GM12873 (cell line): ENCODE measurements at regions not wholly inside any gene's neighbourhood (a gene's known extent, or its start where the extent isn't known, plus 50 kb on each side); places are given as distances from the start of the nearest gene placed in this dataset.

Experiments used
- TF ChIP-seq, protein P1 (sequence below): IDR thresholded peaks from 2 replicates; pipeline ENCODE4 v1.5.1; 2012; ENCODE audit warnings: low read depth, mild to moderate bottlenecking, moderate library complexity, low read length, control low read depth; ENCODE audit not compliant: insufficient read depth; ENCODE audit errors: missing control alignments

DNA sequence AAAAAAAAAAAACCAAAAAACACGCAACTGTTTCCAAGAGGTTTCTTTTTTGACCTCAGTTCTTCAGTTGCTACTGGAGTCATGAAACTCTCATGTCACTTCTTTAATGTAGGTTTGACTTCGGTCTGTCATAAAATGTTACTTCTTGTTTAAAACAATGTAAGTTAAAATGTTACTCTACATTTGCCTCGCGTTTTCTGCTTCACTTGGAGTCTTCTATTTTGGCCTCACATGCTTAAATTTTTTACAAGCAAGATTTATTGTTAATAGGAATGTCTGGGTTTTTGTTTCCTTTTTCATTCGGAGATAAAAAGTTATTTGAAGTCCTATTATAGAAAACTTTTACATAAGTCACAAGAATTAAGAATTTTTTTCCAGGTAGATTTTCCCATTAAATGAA lies 880.2 kb downstream of the LTN1 start:
- TF ChIP-seq, protein P1, sequence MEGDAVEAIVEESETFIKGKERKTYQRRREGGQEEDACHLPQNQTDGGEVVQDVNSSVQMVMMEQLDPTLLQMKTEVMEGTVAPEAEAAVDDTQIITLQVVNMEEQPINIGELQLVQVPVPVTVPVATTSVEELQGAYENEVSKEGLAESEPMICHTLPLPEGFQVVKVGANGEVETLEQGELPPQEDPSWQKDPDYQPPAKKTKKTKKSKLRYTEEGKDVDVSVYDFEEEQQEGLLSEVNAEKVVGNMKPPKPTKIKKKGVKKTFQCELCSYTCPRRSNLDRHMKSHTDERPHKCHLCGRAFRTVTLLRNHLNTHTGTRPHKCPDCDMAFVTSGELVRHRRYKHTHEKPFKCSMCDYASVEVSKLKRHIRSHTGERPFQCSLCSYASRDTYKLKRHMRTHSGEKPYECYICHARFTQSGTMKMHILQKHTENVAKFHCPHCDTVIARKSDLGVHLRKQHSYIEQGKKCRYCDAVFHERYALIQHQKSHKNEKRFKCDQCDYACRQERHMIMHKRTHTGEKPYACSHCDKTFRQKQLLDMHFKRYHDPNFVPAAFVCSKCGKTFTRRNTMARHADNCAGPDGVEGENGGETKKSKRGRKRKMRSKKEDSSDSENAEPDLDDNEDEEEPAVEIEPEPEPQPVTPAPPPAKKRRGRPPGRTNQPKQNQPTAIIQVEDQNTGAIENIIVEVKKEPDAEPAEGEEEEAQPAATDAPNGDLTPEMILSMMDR: no peak

DNA sequence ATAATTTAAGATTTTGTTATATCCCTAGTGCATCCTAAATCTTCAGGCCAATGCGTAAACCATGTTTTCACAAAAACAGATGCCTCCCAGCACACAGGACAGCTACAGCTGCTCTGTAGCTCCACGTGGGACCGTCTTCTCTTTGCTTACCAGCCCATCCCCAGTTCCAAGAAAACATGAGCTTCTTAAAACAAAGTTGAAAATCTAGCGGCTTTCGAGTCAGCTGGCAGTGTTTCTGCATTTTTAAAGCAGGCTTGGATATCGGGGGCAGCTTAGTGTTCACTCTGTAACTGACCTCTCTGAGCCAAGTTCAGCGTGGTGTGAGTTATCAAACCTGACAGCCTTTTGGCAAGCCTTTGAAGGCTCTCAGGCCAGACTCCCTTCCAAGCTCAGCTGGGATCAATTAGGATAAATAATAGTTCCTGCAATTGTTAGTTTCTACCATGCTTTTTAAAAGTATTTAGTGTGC lies 881.5 kb downstream of the LTN1 start:
- TF ChIP-seq, protein P1: no peak

DNA sequence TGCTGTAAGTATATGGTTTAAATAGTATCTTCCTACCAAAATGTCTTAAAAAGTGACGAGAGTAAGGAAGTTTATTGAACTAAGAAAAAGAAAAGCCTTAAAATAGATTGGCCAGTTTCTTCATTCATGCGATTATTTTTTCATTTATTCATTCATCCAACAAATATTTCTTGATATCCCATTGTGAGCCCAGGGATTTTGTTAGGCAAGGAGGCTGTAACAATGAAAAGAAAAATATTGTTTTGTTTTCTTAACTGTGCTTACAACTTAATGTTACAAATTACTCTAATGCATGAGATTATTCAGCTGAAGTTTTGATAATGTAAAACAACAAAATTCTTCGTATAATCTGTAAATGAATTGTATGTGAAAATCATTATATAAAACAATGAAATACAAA lies 882.0 kb downstream of the LTN1 start:
- TF ChIP-seq, protein P1: no peak

DNA sequence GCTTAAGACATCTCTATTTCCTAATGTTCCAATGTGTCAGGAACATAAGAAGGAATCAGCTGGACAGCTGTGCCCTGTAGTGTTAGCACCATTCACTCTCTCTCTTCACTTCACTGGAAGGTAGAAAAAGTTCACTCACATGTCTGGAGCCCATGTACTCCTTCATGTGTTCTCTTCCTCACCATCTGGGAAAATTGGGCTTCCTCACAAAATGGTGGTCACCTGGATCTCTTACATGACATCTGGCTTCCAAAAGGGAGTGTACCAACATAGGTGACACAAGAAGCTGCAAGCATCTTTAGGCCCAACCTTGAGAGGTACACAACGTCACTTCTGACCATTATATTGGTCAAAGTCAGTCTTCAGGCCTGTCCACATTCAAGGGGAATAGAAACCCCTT lies 882.6 kb downstream of the LTN1 start:
- TF ChIP-seq, protein P1: no peak

DNA sequence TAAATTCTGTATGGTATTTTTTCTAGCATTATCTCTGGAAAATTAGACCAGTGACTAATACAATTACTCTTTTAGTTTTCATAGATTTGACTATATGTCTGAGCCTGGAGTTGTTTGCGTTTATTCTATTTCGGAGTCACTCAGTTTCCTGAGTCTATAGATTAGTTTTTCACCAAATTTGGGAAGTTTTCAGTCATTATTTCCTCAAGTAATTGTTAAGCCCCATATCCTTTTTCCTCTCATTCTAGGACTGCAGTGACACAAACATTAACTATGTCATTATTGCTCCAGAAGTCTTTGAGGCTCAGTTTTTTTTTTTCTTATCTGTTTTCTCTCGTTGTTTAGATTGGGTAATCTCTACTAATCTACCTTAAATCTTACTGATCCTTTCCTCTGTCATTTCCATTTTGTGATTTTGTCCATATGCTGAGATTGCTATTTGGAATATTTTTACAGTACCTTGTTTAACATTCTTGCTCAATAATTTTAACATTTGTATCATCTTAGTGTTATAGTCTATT lies 886.2 kb downstream of the LTN1 start:
- TF ChIP-seq, protein P1: no peak

DNA sequence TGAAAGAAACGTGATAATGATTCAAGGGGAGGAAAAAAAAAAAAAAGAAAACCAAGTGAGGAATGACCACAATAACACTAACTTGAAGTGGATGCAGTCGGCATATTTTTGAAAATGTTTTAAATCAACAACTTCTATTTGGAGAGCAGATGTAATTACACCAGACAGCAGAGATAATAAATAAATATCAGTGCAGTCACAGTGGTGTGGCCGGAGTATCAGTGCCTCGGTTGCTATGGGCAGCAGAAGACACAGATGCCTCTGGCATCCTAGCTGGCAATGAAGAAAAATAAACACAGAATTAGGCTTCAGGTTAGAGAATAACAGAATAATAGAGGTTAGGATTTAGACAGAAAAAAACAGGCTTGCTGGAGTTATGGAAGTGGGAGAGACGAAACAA lies 888.3 kb downstream of the LTN1 start:
- TF ChIP-seq, protein P1: no peak

DNA sequence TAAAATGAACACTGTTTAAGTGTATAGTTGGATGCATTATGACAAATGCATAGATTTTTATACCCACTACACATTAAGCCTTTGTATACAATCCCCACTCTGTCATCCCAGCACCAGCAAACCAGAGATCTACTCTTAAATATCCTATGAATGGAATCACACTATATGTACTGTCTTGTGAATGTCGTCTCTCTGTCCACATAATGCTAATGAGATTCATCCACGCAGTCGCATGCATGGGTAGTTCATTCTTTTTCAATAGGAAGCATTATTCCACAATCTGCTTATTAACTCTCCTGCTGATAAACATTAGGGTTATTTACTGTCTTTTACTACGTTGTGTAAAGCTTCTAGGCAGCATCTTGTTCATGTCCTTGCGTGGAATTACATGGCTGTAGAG lies 892.3 kb downstream of the LTN1 start:
- TF ChIP-seq, protein P1: no peak
